Small intestine (tissue), 7 donors: ENCODE measurements at regions not wholly inside any gene's neighbourhood (a gene's known extent, or its start where the extent isn't known, plus 50 kb on each side); places are given as distances from the start of the nearest gene placed in this dataset.
A peak's percentile ranks its signal among the peaks of the same experiment; 100 is the strongest.
"Not testable (repeated sequence)": the region's sequence is repeated elsewhere in the genome, so short reads cannot be mapped to it uniquely, and the experiment has no call there.

Experiments
- DNase-seq, 2 donors: peaks; one replicate each; pipeline versions ENCODE4 v3.0.0 to v3.0.0-alpha.2; 2013
- FAIRE-seq: peaks from 2 replicates; lab custom pipeline; 2012; peaks lifted over from hg19 to GRCh38; lab: Jason Lieb, UNC
- H3K27ac ChIP-seq, 3 donors: one replicate each; pipeline ENCODE4 v1.5.1; 2013; ENCODE audit warnings: low read length in 2 of 3, mild to moderate bottlenecking in 2 of 3, control low read depth in 1 of 3, inconsistent platforms in 1 of 3, low read depth in 1 of 3, moderate library complexity in 1 of 3
- H3K27me3 ChIP-seq, 3 donors: one replicate each; pipeline ENCODE4 v1.6.1; 2013; ENCODE audit warnings: low read length in 3 of 3, inconsistent platforms in 1 of 3; ENCODE audit not compliant: control insufficient read depth in 3 of 3, insufficient read depth in 3 of 3
- H3K36me3 ChIP-seq, 3 donors: one replicate each; pipeline ENCODE4 v1.6.1; 2013; ENCODE audit warnings: low read length in 3 of 3, inconsistent platforms in 1 of 3, low read depth in 1 of 3, mild to moderate bottlenecking in 1 of 3, moderate library complexity in 1 of 3; ENCODE audit not compliant: control insufficient read depth in 3 of 3, insufficient read depth in 2 of 3
- H3K4me1 ChIP-seq, 3 donors: one replicate each; pipeline ENCODE4 v1.6.1; 2013; ENCODE audit warnings: low read length in 2 of 3, inconsistent platforms in 1 of 3, low read depth in 1 of 3, mild to moderate bottlenecking in 1 of 3, moderate library complexity in 1 of 3; ENCODE audit not compliant: control insufficient read depth in 3 of 3, insufficient read depth in 2 of 3
- H3K4me3 ChIP-seq, 3 donors: one replicate each; pipeline ENCODE4 v1.5.1; 2013; ENCODE audit warnings: low read length in 3 of 3, control low read depth in 1 of 3, inconsistent platforms in 1 of 3, low read depth in 1 of 3, mild to moderate bottlenecking in 1 of 3, moderate library complexity in 1 of 3
- H3K9me3 ChIP-seq, 2 donors: one replicate each; pipeline ENCODE4 v1.6.1; 2013; ENCODE audit warnings: low read depth in 1 of 2, low read length in 1 of 2; ENCODE audit not compliant: control insufficient read depth in 2 of 2, insufficient read depth in 1 of 2
- WGBS, 3 donors: extraction: QIAGEN DNeasy Blood & Tissue Kit; methylation state at CpG; one replicate each; pipeline ENCODE4 v1.1.7; 2013; 5-methylcytosine and 5-hydroxymethylcytosine counted together
- donor health status: healthy with polysubstance abuse.
- donor health status: control.
- donor health status: control.
- donor health status: Bipolar disorder and iron deficiency.
- donor health status: healthy.

DNA sequence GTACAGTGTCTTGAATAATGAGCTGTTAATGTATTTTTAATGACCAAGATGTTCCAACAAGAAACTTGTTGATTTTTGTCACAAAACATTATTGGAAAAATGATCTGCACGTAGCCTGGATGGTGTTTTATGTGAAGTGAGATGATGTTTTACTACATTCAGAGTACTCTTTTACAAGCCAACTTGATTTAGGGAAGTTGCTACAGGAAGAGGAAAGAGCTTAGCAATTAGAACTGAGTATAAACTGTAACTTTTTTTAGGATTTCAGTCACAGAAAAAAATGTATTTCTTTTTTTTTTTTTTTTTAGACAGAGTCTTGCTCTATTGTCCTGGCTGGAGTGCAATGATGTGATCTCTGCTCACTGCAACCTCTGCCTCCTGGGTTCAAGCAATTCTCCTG is 113.6 kb upstream of the ADRA1B start:
- FAIRE-seq (no peak), DNase-seq (no peak)
- H3K27me3 ChIP-seq, result peaks cover 0 to 3% (median 0%) of the 10 kb centered on the region in 3 donors
- no peak overlapping the region for H3K4me3 ChIP-seq
- WGBS, 3 donors, result 59 to 77% (median 64%) methylated on average over 1 of the region's 1 CpG
- peaks cover 0 to 4% of the 10 kb centered on the region in 2 donors for H3K9me3 ChIP-seq
- H3K36me3 ChIP-seq, result no peaks in the 10 kb centered on the region
- H3K4me1 ChIP-seq, result no peaks in the 10 kb centered on the region
- no peak overlapping the region for H3K27ac ChIP-seq

DNA sequence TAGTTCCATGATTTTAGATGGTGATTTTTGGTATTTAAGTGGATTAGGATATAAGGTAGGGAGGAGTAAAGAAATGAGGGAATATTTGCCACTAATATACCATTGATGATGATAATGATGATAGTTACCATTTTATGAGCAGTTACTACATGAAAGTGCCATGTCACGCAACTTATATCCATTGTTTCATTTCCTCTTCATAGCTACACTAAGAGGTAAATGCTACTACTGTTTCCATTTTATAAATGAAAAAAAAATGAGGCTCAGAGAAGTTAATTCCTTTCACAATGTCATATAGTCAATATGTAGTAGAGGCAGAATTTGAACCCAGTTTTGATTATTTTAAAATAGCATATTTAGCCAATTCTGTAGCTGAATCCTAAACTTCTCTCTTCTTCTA is 112.2 kb upstream of the ADRA1B start:
- FAIRE-seq (no peak), DNase-seq (no peak)
- Histone ChIP-seq H3K36me3 (no peaks in the 10 kb centered on the region), H3K9me3 (peaks cover 0 to 4% of the 10 kb centered on the region in 2 donors), H3K27ac (no peak overlapping the region), H3K27me3 (no peaks in the 10 kb centered on the region), H3K4me1 (no peaks in the 10 kb centered on the region), H3K4me3 (no peak overlapping the region)
- 85 to 92% (median 89%) methylated on average over 1 of the region's 1 CpG for WGBS, 3 donors

DNA sequence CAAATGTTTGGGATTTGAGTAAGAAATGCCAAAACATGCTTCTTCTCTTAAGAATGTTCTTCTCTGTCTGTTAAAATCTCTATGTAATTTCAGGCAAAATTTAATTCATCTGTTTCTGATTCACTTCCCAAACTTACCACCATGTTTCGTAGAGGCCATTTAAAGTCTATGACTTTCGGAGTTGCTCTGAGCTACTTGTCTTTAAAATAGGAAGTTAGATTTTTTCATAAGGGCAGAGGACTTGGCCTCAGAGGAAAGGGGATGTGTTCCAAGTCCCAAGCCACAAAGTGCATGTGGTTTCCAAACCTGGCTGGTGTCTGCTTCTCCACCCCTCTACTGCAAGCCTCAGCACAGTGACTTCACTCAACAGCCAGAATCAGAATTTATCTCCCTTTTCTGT is 111.3 kb upstream of the ADRA1B start:
- H3K27ac ChIP-seq, result no peak overlapping the region
- DNase-seq (no peak), FAIRE-seq (no peak)
- H3K4me3 ChIP-seq, result no peak overlapping the region
- H3K27me3 ChIP-seq, result no peaks in the 10 kb centered on the region
- peaks cover 0 to 4% of the 10 kb centered on the region in 2 donors for H3K9me3 ChIP-seq
- WGBS, 3 donors, result 67 to 88% (median 74%) methylated on average over 2 of the region's 2 CpGs
- H3K36me3 ChIP-seq, result no peaks in the 10 kb centered on the region
- no peaks in the 10 kb centered on the region for H3K4me1 ChIP-seq

DNA sequence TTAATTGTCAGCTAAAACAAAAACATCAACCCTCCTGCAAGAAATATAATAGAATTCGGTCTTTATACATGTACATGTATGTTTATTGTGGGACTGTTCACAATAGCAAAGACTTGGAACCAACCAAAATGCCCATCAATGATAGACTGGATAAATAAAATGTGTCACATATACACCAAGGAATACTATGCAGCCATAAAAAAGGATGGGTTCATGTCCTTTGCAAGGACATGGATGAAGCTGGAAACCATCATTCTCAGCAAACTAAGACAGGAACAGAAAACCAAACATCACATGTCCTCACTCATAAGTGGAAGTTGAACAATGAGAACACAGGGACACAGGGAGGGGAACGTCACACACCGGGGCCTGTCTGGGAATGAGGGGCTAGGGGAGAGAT is 109.1 kb upstream of the ADRA1B start:
- H3K4me3 ChIP-seq, H3K36me3 ChIP-seq, FAIRE-seq, H3K27me3 ChIP-seq, H3K27ac ChIP-seq, H3K4me1 ChIP-seq, H3K9me3 ChIP-seq, DNase-seq: not testable (repeated sequence)
- WGBS, 3 donors, result 89 to 94% (median 91%) methylated on average over 3 of the region's 3 CpGs

DNA sequence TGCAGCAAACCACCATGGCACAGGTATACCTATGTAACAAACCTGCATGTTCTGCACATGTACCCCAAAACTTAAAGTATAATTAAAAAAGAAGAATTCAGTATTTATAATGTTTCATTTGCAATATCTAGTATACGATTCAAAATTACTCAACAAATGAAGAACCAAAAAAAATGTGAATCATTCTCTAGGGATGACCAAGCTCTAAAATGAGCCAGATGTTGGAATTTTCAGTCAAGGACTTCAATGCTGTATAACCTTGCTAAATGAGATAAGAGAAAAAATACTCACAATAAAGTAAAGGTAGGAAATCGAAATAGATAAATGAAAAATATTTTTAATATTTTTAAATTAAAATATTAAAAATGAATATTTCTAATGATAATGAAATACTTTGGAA is 108.7 kb upstream of the ADRA1B start:
- no peaks in the 10 kb centered on the region for H3K4me1 ChIP-seq
- peaks cover 0 to 4% of the 10 kb centered on the region in 2 donors for H3K9me3 ChIP-seq
- H3K36me3 ChIP-seq, result no peaks in the 10 kb centered on the region
- no peak overlapping the region for H3K4me3 ChIP-seq
- no peaks in the 10 kb centered on the region for H3K27me3 ChIP-seq
- FAIRE-seq (peak; percentile 68), DNase-seq (no peak)
- WGBS, 3 donors, result 83 to 88% (median 87%) methylated on average over 2 of the region's 2 CpGs
- H3K27ac ChIP-seq, result no peak overlapping the region

DNA sequence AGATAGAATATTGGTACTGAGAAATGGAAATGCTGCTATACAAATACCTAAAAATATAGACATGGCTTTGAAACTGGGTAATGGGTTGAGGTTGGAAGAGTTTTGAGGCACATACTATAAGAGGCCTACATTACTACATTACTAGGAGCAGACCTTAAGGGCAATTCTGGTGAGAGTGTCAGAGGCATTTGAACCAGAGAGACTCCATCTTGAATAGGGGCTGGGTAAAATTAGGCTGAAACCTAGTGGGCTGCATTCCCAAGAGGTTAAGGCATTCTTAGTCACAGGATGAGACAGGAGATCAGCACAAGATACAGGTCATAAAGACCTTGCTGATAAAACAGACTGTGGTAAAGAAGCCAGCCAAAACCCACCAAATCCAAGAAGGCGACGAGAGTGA is 104.6 kb upstream of the ADRA1B start:
- Histone ChIP-seq H3K4me1 (no peaks in the 10 kb centered on the region), H3K27ac (no peak overlapping the region), H3K4me3 (no peak overlapping the region), H3K9me3 (peaks cover 0 to 4% of the 10 kb centered on the region in 2 donors), H3K36me3 (no peaks in the 10 kb centered on the region), H3K27me3 (peaks cover 0 to 3% (median 0%) of the 10 kb centered on the region in 3 donors)
- no peak for DNase-seq
- 7 to 72% (median 40%) methylated on average over 2 of the region's 2 CpGs for WGBS, 3 donors
- no peak for FAIRE-seq

DNA sequence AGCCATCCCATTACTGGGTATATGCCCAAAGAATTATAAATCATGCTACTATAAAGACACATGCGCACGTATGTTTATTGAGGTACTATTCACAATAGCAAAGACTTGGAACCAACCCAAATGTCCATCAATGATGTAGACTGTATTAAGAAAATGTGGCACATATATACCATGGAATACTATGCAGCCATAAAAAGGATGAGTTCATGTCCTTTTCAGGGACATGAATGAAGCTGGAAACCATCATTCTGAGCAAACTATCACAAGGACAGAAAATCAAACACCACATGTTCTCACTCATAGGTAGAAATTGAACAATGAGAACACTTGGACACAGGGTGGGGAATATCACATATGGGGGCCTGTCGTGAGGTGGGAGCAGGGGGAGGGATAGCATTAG is 103.5 kb upstream of the ADRA1B start:
- not testable (repeated sequence) for FAIRE-seq, DNase-seq, H3K9me3 ChIP-seq, H3K27ac ChIP-seq, H3K27me3 ChIP-seq, H3K36me3 ChIP-seq, H3K4me3 ChIP-seq, H3K4me1 ChIP-seq
- WGBS, 3 donors, result 92 to 95% (median 93%) methylated on average over 3 of the region's 3 CpGs

DNA sequence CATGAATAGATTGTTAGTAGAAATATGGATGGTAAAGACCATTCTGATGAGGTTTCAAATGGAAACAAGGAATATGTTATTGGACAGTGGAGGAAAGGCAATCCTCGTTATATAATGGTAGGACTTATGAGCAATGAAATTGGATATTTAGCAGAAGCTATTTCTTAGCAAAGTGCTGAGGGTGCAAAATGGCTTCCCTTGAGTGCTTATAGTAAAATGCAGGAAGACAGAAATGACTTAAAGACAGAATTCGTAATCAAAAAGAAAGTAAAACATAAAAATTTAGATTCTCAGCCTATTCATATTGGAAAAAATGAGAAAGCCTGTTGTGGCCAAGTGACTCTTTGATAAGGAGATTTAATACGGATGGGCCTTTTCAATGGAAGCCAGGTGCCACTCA is 102.1 kb upstream of the ADRA1B start:
- Histone ChIP-seq H3K27me3 (peaks cover 0 to 5% (median 0%) of the 10 kb centered on the region in 3 donors), H3K4me1 (peaks cover 0 to 2% (median 0%) of the 10 kb centered on the region in 3 donors), H3K27ac (no peak overlapping the region), H3K36me3 (no peaks in the 10 kb centered on the region), H3K4me3 (no peak overlapping the region), H3K9me3 (no peaks in the 10 kb centered on the region)
- 57 to 75% (median 62%) methylated on average over 3 of the region's 3 CpGs for WGBS, 3 donors
- FAIRE-seq (no peak), DNase-seq (no peak)
